Islet precursor cell (in vitro differentiated cells): ENCODE measurements at regions not wholly inside any gene's neighbourhood (a gene's known extent, or its start where the extent isn't known, plus 50 kb on each side); places are given as distances from the start of the nearest gene placed in this dataset.

Experiments
- DNase-seq: peaks from one replicate; pipeline ENCODE4 v3.0.0-alpha.2; 2018

- no peak for DNase-seq
Measured at GRCh38 chr18:41331661-41332060, 623.4 kb upstream of the PIK3C3 start.

- no peak for DNase-seq
Measured at GRCh38 chr18:41326311-41326710, 628.7 kb upstream of the PIK3C3 start.

- DNase-seq: peak; percentile 54
Measured at GRCh38 chr18:41324934-41325333, 630.1 kb upstream of the PIK3C3 start.

GRCh38 chr18:41324020-41324791, 630.8 kb upstream of the PIK3C3 start:
- DNase-seq: peak; percentile 60

- no peak for DNase-seq
Measured at GRCh38 chr18:41323044-41323443, 632.0 kb upstream of the PIK3C3 start.

DNA sequence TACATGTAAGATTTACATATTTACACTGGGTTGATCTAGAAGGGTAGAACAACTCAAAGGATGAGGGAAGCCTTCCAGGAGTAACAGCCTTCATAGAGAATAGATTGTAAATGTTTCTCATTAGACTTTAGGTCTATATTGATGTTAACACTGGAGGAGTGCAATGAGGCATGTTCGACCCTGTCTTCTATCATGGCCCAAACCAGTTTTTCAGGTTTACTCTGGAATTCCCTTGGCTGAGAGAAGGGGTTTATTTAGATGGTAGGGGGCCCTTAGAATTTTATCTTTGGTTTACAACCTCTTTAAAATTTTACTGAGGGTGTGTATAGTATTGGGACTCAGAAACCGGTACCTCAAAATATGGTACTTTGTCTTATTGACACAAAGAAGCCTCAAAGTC, 634.9 kb upstream of the PIK3C3 start:
- DNase-seq: no peak

DNA sequence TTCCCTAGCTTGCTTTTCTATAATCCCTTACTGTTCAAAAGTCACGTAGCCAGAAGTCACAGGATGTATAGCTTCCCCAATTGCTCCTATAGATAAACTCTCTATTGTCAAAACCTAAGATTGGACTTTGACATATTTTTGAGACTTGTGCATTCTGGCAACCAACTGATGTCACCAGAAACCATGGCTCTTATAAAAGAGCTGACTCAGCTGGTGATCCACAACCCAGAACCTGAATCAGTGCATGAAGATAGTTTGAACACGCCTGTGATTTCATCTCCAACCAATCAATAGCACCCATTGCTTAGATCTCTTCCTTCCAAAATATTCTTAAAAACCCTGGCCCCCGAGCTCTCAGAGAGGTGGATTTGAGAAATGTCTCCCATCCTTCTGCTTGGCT, 639.9 kb upstream of the PIK3C3 start:
- no peak for DNase-seq

GRCh38 chr18:41311571-41312547, 643.2 kb upstream of the PIK3C3 start:
- no peak for DNase-seq

- DNase-seq: no peak
Measured at GRCh38 chr18:41297740-41298139, 657.3 kb upstream of the PIK3C3 start.

DNA sequence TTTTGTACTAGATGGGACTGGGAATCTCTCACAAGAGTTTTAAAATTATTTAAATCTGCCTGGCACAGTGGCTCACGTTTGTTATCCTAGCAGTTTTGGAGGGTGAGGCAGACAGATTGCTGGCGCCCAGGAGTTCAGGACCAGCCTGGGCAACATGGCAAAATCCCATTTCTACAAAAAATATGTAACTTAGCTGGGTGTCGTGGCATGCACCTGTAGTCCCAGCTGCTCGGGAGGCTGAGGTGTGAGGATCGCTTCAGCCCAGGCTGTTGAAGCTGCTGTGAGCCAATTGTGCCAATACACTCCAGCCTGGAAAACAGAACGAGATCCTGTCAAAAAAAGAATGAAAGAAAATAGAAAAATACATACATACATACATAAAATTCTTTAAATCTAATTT, 685.7 kb upstream of the PIK3C3 start:
- DNase-seq: no peak

GRCh38 chr18:41268271-41268670, 686.8 kb upstream of the PIK3C3 start:
- no peak for DNase-seq

DNA sequence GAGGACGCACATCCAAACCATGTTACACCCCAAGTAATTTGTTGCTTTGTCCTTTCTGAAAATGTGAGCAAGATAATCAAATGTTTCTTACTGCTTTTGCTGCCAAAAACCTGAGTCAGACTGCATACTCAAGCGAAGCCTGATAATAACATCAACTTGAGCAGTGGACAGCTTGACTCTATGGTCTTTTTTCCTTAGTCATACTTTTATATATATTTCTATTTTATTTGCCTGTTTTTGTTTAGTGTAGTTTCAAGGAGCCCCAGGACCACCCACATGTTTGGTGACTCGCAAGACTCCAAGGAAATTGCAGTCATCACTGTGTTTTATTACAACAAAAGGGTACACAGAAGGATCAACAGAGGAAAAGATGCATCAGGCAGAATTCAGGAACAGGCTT, 688.4 kb upstream of the PIK3C3 start:
- DNase-seq: no peak

- DNase-seq: no peak
Measured at GRCh38 chr18:41266204-41266603, 688.8 kb upstream of the PIK3C3 start.

DNA sequence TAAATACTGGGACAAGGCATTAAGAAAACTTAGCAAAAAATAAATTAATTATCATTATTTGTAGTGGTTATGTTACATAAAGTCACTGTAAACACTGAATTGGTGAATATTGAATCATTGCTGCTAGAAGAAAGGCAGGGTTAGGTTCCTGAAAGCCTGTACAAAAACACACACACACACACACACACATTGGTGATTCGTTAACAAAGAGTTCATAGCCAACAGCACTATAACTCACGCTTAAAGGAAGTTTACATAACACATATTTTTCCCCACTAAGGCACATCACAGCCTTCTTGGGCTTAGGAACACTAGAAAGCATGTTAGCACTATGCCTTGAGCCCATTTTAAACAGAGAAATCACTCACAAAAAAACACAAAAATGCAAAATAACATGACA, 690.0 kb upstream of the PIK3C3 start:
- DNase-seq: no peak

GRCh38 chr18:41263956-41264355, 691.1 kb upstream of the PIK3C3 start:
- no peak for DNase-seq

GRCh38 chr18:41262688-41263087, 692.3 kb upstream of the PIK3C3 start:
- DNase-seq: no peak

- no peak for DNase-seq
Measured at GRCh38 chr18:41244591-41245037, 710.4 kb upstream of the PIK3C3 start.

GRCh38 chr18:41237317-41237716, 717.7 kb upstream of the PIK3C3 start:
- no peak for DNase-seq

- no peak for DNase-seq
Measured at GRCh38 chr18:41231681-41232080, 723.4 kb upstream of the PIK3C3 start.

DNA sequence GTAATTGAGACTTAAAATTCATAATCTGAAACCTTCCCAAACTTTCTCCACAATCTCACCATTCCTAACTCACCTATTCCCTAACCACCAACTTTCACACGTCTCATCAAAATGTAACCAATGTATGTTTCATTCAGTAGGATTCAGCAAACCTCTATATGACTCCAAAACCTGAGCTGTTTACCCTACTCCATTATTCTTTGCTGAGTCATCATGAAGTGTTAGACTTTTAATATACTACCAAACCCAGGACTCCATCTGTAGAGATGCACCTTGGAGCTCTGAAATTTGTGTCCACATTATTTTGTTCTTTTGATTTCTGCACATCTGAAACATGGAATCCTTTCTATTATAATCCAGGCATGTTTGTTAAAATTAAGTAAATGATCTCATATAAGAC, 727.0 kb upstream of the PIK3C3 start:
- DNase-seq: no peak

DNA sequence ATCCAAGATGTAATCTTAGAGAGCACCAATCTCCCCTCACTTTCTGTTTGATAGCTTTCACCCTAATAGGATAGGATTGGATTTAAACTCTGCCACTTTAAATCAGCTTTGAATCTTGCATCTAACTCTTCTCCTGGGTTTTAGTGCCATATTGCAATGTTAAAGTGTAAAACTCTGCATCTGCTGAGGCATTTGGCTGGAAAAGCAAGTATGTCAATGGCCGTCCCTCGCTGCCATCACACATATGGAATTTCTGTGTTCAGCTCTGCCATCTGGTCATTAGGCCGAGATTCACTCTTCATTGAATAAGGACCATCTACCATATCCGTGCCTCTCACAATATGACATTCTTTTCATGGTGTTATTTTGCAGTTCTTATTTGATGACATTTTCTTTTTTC, 728.1 kb upstream of the PIK3C3 start:
- DNase-seq: no peak

GRCh38 chr18:41226186-41226585, 728.8 kb upstream of the PIK3C3 start:
- DNase-seq: no peak

GRCh38 chr18:41216341-41217003, 738.6 kb upstream of the PIK3C3 start:
- no peak for DNase-seq
